HG02571 (cell line): ENCODE measurements at regions not wholly inside any gene's neighbourhood (a gene's known extent, or its start where the extent isn't known, plus 50 kb on each side); places are given as distances from the start of the nearest gene placed in this dataset.

Experiments
- ATAC-seq: cut with Tn5 transposase; IDR thresholded peaks from one replicate; pipeline ENCODE4 v1.9.1; 2021; ENCODE audit warnings: mild to moderate bottlenecking, moderate library complexity; ENCODE audit not compliant: unreplicated experiment

GRCh38 chr6:96460052-96460700, 61.4 kb upstream of the UFL1 start:
- no peak for ATAC-seq

GRCh38 chr6:96465321-96465903, 56.2 kb upstream of the UFL1 start:
- peak; percentile 37 for ATAC-seq

- peak; percentile 53 for ATAC-seq
These were observed 55.3 kb upstream of the UFL1 start for GRCh38 chr6:96466147-96466863.

GRCh38 chr6:96467814-96468213, 53.8 kb upstream of the UFL1 start:
- ATAC-seq, result no peak

- no peak for ATAC-seq
These were observed 53.3 kb upstream of the UFL1 start for GRCh38 chr6:96468281-96468680.

- ATAC-seq, result no peak
These were observed 52.9 kb upstream of the UFL1 start for GRCh38 chr6:96468681-96469224.

GRCh38 chr6:96469312-96469711, 52.3 kb upstream of the UFL1 start:
- no peak for ATAC-seq

GRCh38 chr6:96470296-96470695, 51.3 kb upstream of the UFL1 start:
- ATAC-seq, result no peak
